H1 (cell line): ENCODE measurements at regions not wholly inside any gene's neighbourhood (a gene's known extent, or its start where the extent isn't known, plus 50 kb on each side); places are given as distances from the start of the nearest gene placed in this dataset.

Source experiments
- ASH2L ChIP-seq: fragments of 200-600, 300-600 bp; sonication (generic); IDR thresholded peaks from one replicate; pipeline ENCODE4 v1.7.1; 2017; ENCODE audit warnings: low read length
- EP300 ChIP-seq, 2 experiments: IDR thresholded peaks; 1 replicate in 1 of 2; 2 replicates in 1 of 2; pipeline ENCODE4 v1.6.1; 2011 to 2012; ENCODE audit warnings: low read depth in 2 of 2, low read length in 2 of 2, mild to moderate bottlenecking in 2 of 2, borderline replicate concordance in 1 of 2, inconsistent platforms in 1 of 2, moderate library complexity in 1 of 2
- POLR2A ChIP-seq, 2 experiments: IDR thresholded peaks; 1 replicate in 1 of 2; 2 replicates in 1 of 2; pipeline ENCODE4 v1.6.1; 2011; ENCODE audit warnings: low read depth in 2 of 2, low read length in 2 of 2, mild to moderate bottlenecking in 2 of 2; ENCODE audit errors: control extremely low read depth in 1 of 2
- POLR2AphosphoS5 ChIP-seq: IDR thresholded peaks from 2 replicates; pipeline ENCODE4 v1.6.1; 2011; ENCODE audit warnings: low read depth, low read length
- TF ChIP-seq, protein P1 (sequence below), 3 experiments: IDR thresholded peaks; 1 replicate in 2 of 3; 2 replicates in 1 of 3; pipeline versions ENCODE4 v1.5.1 to v1.6.1; 2011; ENCODE audit warnings: low read length in 3 of 3, mild to moderate bottlenecking in 3 of 3, inconsistent platforms in 2 of 3, low read depth in 1 of 3, moderate library complexity in 1 of 3; ENCODE audit not compliant: insufficient read depth in 1 of 3; ENCODE audit errors: control extremely low read depth in 1 of 3

GRCh38 chr7:125683156-125683555 lies 753.5 kb upstream of the POT1 start:
- TF ChIP-seq EP300 (IDR thresholded peaks at IDR 0.05; ENCODE audit: borderline replicate concordance in 1 of 2, low read depth in 2 of 2, low read length in 2 of 2) (no peak), ASH2L (no peak), POLR2A (IDR thresholded peaks at IDR 0.05; ENCODE audit: control extremely low read depth in 1 of 2, low read depth in 2 of 2, low read length in 2 of 2) (no peak), POLR2AphosphoS5 (no peak)
- TF ChIP-seq, protein P1, sequence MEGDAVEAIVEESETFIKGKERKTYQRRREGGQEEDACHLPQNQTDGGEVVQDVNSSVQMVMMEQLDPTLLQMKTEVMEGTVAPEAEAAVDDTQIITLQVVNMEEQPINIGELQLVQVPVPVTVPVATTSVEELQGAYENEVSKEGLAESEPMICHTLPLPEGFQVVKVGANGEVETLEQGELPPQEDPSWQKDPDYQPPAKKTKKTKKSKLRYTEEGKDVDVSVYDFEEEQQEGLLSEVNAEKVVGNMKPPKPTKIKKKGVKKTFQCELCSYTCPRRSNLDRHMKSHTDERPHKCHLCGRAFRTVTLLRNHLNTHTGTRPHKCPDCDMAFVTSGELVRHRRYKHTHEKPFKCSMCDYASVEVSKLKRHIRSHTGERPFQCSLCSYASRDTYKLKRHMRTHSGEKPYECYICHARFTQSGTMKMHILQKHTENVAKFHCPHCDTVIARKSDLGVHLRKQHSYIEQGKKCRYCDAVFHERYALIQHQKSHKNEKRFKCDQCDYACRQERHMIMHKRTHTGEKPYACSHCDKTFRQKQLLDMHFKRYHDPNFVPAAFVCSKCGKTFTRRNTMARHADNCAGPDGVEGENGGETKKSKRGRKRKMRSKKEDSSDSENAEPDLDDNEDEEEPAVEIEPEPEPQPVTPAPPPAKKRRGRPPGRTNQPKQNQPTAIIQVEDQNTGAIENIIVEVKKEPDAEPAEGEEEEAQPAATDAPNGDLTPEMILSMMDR (IDR thresholded peaks at IDR 0.05; ENCODE audit: control extremely low read depth in 1 of 3, insufficient read depth in 1 of 3, low read depth in 1 of 3, low read length in 3 of 3), result no peak
